Globus pallidus (tissue), 1 donor: ENCODE measurements at regions not wholly inside any gene's neighbourhood (a gene's known extent, or its start where the extent isn't known, plus 50 kb on each side); places are given as distances from the start of the nearest gene placed in this dataset.
"Not testable (repeated sequence)": the region's sequence is repeated elsewhere in the genome, so short reads cannot be mapped to it uniquely, and the experiment has no call there.

Source experiments
- DNase-seq: peaks from one replicate; pipeline ENCODE4 v3.0.0-alpha.2; 2015; ENCODE audit warnings: low spot score

DNA sequence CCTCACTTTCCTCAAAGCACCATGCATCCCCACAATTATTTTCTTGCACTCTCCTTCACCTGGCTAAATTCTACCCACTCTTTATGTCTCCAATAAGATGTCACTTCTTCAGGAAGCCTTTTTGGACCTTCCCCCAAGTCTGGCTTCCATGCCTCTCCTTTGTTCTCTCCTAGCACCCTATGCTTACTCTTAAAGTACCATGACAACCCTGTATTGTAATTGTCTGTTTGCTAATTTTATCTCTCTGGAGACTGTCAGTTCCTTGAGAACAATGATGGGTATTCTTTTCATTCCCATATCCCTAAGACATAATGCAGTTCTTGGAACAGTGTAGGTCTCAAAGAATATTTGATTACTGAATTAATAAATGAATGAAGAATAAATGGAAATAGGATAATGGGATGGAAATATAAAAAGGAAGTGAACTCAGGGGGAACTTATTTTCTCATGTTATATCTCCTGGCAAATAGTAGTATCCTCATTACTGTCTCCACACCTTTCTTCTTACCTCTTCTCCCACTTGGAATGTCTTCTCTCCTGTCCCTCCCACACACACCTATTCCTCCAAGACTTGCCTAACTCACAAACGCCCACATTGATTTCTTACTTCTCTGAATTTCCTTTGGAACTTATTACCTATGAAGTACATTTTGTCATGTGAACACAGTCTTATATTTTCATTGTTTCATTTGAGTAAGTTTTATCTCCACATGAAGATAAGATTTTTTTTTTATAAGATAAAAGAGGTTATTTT, 499.1 kb downstream of the NFIB start:
- no peak for DNase-seq

DNA sequence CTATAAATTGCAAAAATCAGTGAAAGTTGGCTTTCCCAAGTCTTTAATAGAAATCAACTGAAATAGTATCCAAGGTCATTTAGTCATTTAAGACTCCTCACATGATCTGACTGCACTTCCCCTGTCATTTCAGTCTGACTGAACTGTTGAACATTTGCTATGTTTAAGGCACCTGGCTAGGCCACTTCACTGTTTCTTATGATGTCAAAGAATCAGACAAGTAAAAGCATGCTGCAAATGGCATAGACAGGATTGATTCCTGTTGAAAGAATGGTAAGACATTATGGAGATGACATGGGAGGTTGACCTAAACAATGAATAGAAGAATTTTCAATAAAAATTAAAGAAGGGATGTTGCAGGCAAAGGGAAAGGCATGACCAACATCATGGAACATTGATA, 502.1 kb downstream of the NFIB start:
- no peak for DNase-seq

DNA sequence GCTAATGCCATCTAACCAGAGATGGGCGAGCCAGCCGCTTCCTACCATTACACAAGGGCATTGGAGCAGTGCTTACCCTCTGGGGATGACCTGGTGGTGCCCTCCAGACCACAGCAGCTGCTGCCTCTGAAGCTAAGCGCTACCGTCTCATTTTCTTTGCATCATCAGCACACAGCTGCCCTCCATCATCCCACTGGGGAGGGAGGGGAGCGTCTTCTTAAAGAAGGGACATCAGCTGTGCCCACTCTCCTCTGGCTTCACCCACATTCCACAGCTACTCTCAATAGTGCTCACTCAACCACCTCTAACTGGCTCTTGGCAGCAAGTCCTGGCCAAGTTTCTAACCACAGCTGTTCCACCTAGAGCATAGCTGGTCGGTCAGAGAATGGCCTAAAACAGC, 503.4 kb downstream of the NFIB start:
- no peak for DNase-seq

DNA sequence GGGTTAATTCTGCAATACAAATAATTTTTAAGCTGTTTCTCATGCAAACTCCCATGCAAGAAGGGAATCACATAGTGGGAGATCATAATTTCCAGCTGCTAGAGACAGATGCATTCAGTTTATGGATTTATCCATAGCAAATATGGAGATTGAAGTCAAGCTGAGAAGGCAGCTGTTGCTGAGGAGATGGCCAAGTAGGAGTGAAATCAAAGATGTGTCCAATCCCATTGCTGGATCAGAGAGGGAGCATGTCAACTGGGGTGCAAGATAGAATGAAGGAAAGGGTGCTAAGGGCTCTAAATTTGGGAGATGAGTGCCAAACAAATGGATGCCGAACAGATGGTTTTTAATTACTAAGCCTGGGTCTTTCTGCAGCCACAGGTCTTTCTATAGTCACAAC, 504.5 kb downstream of the NFIB start:
- DNase-seq: no peak

DNA sequence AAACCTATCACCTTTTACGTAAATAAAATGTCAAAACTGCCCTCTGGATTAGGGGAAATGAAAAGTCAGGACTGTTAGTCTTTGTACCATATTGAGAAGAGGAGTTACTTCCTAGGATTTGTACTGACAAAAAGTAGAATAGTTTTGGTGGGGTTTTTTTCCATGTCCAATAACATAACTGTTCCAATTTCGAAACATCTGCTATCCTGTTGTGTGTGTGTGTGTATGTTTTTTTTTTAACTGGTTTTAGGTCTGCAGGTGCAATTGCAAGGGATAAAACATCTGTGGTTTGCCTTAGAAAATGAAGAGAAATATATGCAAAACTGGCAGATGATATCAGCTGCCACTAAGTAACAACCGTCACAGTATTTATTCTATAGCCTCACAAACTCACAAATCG, 506.8 kb downstream of the NFIB start:
- DNase-seq: no peak

DNA sequence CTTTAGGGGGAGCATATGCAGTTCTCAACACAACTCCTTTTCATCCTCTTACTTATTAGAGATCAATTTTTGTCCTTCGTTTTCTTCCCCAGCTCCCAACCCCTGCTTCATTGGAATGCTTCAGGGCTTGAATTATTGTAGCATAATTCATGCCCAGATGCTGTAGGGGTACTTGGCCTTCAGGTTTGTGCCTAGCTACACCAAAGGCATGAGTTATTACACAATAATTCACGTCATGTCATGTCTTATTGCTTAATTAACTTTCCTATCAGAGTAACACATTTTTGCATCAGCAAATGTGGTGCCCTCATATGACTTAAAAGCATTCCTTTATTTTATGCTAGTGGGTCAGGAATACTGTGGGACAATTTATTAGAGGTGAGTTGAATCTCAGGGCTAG, 507.2 kb downstream of the NFIB start:
- DNase-seq: no peak

DNA sequence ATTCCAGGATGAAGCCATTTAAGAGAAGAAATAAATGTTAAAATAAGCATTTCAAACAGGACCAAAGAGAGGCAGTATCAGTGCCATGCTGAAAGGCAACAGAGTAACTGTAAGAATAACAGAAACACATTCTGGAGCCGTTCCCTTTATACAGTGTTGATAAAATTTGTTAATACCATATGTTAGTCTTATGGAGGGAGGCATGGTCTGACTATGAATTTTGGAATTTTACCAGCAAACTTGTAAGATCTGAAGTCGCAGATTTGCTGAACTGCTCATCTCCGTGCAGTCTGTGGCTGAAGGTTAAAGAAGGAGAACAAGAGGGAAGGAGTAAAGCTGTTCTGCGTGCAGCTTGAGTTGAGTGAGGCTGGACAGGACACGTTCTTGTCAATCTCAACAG, 508.4 kb downstream of the NFIB start:
- DNase-seq: no peak

DNA sequence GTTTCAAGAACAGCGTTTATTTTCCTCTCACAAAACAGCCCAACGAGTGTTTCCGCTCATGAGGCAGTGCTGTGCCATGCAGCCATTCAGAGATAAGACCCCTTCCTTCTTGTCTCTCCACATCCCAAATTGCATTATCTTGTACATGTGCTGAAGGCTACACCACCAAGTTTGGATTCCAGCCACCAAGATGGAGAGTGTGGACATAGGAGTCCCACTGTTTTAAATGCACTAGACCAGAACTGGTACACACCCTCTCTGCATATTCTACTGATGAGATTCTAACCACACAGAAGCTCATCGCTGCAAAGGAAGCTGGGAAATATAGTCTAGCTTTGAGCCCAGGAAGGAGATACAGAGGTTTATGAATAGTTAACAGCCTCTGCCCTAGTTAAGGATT, 509.4 kb downstream of the NFIB start:
- no peak for DNase-seq

DNA sequence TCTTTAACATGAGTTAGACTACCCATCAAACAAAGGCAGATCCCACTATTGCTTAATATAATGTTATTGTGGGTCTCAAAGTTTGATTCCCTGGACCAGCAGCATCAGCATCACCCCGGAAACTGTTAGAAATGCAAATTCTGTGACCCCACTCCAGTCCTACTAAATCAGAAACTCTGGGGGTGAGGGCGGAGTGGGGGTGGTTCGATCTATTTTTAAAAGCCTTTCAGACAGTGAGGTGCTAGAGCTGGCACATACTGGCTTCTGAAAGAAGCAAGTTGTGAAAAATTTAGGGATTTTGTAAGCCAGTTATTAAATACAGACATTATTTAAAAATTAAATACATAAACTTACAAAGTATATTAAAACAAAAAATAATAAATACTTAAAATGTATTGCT, 513.2 kb downstream of the NFIB start:
- no peak for DNase-seq

DNA sequence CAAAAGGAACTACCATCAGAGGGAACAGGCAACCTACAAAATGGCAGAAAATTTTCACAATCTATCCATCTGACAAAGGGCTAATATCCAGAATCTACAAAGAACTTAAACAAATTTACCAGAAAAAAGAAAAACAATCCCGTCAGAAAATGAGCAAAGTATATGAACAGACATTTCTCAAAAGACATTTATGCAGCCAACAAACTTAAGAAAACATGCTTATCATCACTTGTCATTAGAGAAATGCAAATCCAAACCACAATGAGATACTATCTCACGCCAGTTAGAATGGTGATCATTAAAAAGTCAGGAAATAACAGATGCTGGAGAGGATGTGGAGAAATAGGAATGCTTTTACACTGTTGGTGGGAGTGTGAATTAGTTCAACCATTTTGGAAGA, 516.2 kb downstream of the NFIB start:
- DNase-seq: not testable (repeated sequence)

DNA sequence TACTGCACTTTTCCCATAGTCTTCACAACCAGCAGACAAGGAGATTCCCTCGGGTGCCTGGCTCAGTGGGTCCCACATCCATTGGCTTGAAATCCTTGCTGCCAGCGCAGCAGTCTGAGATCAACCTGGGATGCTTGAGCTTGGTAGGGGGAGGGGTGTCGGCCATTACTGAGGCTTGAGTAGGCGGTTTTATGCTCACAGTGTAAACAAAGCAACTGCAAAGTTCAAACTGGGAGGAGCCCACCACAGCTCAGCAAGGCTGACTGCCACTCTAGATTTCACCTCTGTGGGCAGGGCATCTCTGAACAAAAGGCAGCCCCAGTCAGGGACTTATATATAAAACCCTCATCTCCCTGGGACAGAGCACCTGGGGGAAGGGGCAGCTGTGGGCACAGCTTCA, 512.3 kb upstream of the MPDZ start:
- DNase-seq: no peak

DNA sequence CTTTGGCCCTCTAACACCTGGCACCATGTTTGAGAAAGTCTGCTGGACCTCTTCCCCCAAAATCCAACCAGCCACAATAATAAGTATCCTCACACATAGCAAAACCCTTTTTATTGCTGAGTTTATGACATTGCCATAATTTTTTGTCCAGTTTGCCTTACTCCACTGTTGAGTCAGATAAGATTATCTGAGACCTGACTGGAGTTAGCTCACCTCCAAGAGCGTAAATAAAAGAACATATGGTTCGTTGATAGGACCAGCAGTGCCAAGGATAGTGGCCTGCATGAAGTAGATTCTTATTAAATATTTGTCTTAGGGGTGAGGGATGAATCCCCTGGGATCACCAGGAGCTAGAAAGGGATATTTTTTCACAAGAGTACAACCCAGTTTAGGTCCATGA, 510.6 kb upstream of the MPDZ start:
- no peak for DNase-seq

DNA sequence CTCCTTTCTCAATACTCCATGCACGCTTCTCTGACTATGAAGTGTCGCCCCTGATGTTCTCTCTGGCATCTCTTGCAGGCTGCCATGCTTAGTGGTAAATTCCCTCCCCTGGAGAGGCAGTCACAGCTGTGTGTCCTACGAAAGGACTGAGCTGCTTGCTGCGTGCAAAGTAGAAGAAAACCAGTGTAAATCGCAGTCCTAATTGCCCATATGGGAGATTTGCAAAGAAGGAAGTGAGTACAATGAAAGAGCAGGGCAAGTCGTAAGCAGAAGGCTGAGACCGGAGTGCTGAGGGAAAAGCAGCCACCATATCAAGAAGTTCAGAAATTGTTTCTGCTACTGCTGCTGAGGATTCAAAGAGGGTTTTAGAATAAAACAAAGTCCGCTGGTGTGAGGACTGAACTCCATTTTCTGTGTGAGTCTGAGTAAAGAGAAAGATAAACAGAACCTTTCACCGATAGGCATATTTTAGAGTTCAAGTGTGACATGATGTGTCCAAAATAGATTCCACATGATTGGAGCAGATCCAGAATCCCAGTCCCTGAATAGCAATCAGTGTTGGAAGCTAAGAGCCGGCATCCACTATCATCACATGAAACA, 507.8 kb upstream of the MPDZ start:
- DNase-seq: peak; percentile 14

DNA sequence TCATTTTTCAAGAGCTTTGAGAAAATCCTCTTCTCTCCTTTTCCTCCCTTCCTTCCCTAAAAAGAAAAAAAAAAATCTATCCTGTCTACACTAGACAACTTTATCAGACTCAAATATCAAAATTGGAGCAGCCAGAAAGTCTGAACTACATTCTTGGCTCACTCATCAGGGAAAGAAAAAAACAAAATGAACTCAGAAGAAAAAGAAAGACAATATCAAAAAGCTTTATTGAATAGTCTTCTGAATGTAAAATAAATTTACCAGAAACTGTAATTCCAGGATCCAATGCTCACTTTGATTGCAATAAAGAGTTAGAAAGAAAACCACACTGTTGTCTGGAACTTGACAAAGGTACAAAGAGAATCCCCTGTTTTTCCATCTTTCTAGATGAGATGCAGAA, 507.2 kb upstream of the MPDZ start:
- DNase-seq: no peak

DNA sequence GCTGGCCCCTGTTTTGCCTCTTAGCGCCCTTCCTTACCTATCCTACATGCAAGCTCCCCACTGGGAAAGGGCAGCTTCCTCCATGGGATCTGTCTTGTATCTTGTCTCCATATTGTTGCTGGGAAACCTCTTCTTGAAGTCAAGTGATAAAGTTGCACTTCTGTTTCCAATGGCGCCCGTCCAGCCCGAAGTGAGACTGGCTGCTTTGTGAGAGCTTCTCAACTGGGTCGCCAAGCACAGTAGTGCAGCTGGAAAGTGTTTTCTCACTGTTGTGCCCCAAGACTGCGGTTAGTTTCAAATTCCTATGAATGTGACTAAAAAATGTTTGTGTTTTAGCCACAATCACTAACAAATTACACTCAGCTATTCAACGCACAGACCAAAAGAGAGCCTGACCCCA, 506.6 kb upstream of the MPDZ start:
- DNase-seq: peak; percentile 8

DNA sequence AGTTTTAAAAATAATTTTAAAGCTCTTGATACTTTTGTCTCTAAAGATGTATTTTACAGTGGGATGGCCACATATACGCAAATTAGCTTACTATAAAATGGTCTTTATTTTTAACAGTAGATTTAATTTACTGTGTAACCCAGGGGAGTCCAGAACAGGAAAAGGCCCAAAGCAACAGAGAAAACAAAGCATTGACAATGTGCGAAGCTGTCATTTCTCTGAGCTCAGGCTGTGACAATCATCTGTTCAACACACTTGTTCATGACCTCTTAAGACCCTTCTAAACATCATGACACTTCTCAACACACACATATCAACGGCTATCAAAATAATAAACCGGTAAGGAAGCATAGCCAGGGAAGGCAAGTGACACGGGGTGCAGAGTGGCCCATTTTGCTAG, 499.6 kb upstream of the MPDZ start:
- no peak for DNase-seq

DNA sequence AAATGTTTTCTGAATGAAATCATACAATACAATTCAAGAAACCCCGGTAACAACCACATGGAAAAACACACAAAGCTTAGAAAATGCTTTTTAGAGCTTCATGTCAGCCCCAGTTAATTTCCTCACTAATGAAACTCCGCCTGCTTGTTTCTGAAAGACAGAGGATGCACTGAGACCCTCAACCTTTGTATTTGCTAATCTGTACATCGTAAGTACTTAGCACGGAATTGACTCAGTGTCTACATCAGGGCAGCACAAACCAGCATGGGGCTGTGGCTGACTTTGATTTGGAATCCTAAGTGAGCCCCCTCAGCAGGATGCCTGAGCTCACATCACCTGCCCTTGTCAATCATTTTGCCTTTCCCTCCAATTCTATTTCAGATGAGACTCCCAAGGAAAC, 499.1 kb upstream of the MPDZ start:
- DNase-seq: no peak

DNA sequence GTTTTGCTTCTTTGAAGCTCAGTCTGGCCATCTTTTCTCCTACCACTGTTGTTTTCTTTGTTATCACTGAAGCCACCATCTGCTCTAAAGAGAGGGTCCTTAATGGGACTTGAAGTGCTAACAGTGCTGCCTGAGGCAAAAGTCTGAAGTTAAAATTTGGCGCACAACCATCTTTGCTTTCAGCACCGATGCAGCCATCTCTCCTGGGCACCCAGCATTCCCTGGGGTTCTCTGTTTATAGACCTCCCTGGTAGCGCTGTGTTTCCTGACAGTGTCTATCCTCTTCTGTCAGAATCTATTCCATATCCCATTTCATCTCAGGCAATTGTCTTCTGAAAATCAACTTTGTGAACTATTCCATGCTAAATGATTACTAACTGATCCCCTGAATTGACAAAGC, 491.5 kb upstream of the MPDZ start:
- no peak for DNase-seq

DNA sequence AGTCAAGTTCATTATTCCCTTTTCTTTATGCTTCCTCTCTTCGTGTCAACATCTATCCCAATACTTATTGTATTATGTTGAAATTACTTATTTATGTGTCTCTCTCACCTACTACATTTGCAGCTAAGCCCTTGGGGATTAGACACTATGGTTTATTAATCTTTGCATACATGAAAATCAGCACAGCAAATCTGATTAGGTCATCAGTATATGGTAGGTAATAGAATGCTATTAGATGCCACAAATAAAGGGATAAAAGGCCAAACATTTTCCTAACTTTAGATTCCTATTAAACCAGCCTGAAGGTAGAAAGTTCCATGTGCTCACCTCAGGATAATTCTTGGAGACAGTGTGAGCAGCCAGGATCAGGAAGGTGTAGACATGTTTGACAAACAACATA, 490.1 kb upstream of the MPDZ start:
- DNase-seq: no peak

DNA sequence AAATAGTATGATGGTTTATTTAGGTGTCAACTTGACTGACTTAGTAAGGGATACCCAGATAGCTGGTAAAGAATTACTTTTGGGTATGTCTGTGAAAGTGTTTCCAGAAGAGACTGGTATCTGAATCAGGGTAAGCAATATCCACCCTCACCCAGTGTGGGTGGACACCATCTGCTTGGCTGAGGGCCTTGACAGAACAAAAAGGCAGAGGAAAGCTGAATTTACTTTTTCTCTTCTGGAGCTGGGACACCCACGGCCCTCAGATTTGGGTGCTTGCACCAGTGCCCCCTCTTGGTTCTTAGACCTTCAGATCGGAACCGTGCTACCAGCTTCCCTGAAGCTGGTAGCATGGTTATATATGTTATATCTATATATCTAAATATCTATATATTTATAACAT, 489.5 kb upstream of the MPDZ start:
- DNase-seq: no peak

DNA sequence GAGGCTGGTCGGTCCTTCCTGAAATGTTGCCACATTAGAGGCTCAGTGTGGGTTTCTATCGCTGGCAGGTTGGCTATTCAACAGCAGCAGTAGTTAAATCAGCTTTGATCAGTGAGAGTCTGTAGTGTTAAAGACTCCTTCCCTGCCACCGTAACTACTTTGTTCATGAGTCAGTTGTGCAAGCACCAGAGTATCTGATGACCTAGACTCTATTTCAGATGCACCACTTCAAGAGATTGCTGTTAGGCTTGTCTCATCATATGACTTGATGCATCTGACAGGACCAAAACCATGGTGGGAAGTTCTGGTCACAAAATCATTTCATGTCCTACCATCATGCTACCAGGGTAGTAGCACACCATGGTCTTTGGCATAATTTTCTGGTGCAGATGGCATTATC, 482.7 kb upstream of the MPDZ start:
- DNase-seq: no peak

DNA sequence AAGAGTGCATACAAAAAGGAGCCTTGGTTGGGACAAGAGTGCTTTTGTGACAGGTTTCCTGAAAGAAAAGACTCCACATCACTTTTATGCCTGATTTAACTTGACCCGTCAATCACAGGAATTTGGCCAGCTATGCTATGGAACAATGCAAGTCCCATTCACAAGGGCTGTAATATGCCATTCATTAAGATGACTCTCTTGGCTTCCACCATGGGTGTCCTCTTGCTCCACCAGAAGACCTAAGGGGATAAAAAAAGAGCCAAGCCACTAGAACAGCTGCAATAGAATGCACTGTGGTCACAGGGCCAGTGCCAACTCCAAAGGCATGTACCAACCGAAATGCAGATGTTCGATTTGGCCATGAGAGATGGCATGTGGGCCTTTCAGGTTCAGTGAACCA, 480.1 kb upstream of the MPDZ start:
- DNase-seq: no peak

DNA sequence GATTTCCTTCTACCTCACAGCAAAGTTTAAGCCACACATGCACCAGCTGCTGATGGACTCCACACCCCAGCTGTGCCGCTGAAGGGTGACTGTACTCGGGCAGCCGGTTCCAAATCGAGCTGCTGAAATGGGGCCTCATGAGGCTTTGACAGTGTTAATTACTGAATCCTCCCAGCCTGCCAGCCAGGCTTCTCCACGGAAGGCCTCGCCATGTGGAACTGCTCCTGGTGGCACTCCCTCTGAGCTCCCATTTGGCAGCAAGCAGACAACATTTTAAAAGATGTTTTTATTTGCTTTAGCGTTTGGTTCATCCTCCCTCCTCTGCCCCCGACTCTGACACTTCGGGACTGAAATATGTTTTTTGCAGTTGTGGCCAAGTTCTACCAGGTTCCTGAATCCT, 479.4 kb upstream of the MPDZ start:
- DNase-seq: no peak

DNA sequence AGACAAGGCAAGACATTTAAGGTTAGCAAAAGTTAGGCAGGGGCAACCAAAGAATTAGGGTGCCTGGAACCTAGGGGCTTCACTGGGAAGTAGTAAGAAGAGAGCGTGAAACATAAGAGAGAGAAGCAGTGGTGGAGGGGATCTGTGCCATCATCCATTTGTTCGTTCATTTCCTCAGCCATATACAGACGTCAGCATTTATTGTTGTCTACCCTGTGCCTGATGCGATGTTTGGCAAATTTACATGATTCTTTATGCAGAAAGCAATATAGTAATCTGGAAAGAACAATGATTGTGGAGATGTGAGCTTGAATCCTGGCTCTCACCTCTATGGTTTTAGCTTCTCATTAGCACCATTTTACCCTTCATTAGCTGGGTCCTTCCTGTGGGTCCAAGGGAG, 477.5 kb upstream of the MPDZ start:
- no peak for DNase-seq
